Pancreas (tissue), 10 donors: ENCODE measurements at regions not wholly inside any gene's neighbourhood (a gene's known extent, or its start where the extent isn't known, plus 50 kb on each side); places are given as distances from the start of the nearest gene placed in this dataset.

ENCODE experiments used
- ATAC-seq, 4 donors: fragments of 200-7000 bp; cut with Tn5 transposase; one replicate each; pipeline versions ENCODE4 v1.8.0 to v1.9.1; 2020; ENCODE audit warnings: mild to moderate bottlenecking in 4 of 4, moderate library complexity in 4 of 4
- DNase-seq, 6 donors: peaks; one replicate each; pipeline ENCODE4 v3.0.0-alpha.2; 2020
- FAIRE-seq: peaks from 2 replicates; lab custom pipeline; 2012; peaks lifted over from hg19 to GRCh38; lab: Jason Lieb, UNC
- H3K27ac ChIP-seq, 4 donors: fragments of 200-600 bp; sonication (generic); 1 replicate in 3 of 4; 2 replicates in 1 of 4; pipeline versions ENCODE4 v1.5.0 to v1.8.0; 2020
- H3K27me3 ChIP-seq, 4 donors: fragments of 200-600 bp; one replicate each; pipeline ENCODE4 v1.8.0; 2021
- H3K36me3 ChIP-seq, 3 donors: fragments of 200-600 bp; sonication (generic) in 1 of 3; one replicate each; pipeline versions ENCODE4 v1.5.0 to v1.8.0; 2020 to 2021
- H3K4me1 ChIP-seq, 3 donors: fragments of 200-600 bp; one replicate each; pipeline ENCODE4 v1.8.0; 2021
- H3K4me3 ChIP-seq, 4 donors: fragments of 200-600 bp; sonication (generic) in 2 of 4; one replicate each; pipeline versions ENCODE4 v1.5.0 to v1.8.0; 2020 to 2021
- H3K9me3 ChIP-seq, 4 donors: fragments of 200-600 bp; one replicate each; pipeline ENCODE4 v1.8.0; 2021
- WGBS, 2 donors: extraction: QIAGEN DNeasy Blood & Tissue Kit; methylation state at CpG; one replicate each; pipeline ENCODE4 v1.1.7; 2013; 5-methylcytosine and 5-hydroxymethylcytosine counted together
- intact Hi-C, 3 donors: fragments of 100-400 bp; cut with DNase I; formaldehyde crosslinking; loops; one replicate each; pipeline versions ENCODE4 v1.11.1 to v1.14.2; 2022
- TF ChIP-seq, protein P1 (sequence below), 4 donors: fragments of 200-600 bp; sonication (generic) in 3 of 4; IDR thresholded peaks; one replicate each; pipeline versions ENCODE4 v1.5.0 to v1.8.0; 2021; ENCODE audit warnings: antibody characterized with exemption in 4 of 4
- donor health status: healthy with polysubstance abuse.
- donor health status: DM: no; HTN: no; CAD: no; lungs with moderate emphysema.
- donor health status: DM: no; HTN: no; CAD: no.
- donor health status: control.
- donor health status: control.
- donor health status: Bipolar disorder and iron deficiency.
- donor health status: DM: yes; HTN: yes; CAD: no.
- donor health status: DM: no; HTN: no; CAD: no.
- donor health status: DM: no; HTN: no; CAD: no.
- donor health status: DM: yes; HTN: yes; CAD: no.

DNA sequence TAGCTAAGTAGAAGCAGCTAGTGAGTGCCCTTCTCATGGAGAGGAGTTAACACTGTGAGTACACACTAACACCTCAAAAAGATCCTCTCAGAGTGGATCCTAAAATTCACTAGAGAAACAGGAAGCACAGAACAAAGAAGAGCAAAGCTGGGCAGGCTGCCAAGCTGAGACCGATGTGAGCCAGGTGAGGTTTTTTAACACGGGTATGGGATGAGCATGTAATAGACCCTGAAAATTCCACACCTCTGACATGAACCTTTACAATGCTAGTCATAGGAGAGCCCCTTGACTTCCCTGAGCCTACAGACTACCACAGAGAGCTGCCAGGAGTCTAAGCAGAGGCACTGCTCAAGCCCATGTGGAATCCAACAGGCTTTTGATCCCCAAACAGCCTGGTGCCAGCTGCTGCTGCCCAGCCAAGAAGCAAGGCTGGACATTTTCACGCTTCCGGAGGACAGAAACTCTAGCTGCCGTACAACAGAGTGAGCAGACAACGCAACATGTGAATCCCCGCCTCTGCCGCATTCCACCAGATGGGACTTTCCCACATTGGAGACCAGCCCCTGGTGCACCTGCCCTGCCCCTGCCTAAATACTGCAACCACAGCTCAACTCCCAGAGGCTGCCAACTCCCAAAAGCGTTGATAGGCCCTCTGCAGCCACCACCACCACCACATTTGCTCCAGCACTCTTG lies 280.8 kb downstream of the CDH10 start:
- H3K4me1 ChIP-seq: no peaks in the 10 kb centered on the region
- 49% methylated on average over 9 of the region's 9 CpGs for WGBS, 2 donors
- H3K4me3 ChIP-seq: no peak overlapping the region
- FAIRE-seq (no peak), DNase-seq (peak in 2 of 6 donors; percentile 39 to 54), ATAC-seq (no peak)
- H3K27me3 ChIP-seq: no peaks in the 10 kb centered on the region
- TF ChIP-seq, protein P1, sequence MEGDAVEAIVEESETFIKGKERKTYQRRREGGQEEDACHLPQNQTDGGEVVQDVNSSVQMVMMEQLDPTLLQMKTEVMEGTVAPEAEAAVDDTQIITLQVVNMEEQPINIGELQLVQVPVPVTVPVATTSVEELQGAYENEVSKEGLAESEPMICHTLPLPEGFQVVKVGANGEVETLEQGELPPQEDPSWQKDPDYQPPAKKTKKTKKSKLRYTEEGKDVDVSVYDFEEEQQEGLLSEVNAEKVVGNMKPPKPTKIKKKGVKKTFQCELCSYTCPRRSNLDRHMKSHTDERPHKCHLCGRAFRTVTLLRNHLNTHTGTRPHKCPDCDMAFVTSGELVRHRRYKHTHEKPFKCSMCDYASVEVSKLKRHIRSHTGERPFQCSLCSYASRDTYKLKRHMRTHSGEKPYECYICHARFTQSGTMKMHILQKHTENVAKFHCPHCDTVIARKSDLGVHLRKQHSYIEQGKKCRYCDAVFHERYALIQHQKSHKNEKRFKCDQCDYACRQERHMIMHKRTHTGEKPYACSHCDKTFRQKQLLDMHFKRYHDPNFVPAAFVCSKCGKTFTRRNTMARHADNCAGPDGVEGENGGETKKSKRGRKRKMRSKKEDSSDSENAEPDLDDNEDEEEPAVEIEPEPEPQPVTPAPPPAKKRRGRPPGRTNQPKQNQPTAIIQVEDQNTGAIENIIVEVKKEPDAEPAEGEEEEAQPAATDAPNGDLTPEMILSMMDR (IDR thresholded peaks at IDR 0.05): no peak
- intact Hi-C loops: no loop called here
- no peaks in the 10 kb centered on the region for H3K36me3 ChIP-seq
- H3K9me3 ChIP-seq: no peaks in the 10 kb centered on the region
- H3K27ac ChIP-seq: no peak overlapping the region

DNA sequence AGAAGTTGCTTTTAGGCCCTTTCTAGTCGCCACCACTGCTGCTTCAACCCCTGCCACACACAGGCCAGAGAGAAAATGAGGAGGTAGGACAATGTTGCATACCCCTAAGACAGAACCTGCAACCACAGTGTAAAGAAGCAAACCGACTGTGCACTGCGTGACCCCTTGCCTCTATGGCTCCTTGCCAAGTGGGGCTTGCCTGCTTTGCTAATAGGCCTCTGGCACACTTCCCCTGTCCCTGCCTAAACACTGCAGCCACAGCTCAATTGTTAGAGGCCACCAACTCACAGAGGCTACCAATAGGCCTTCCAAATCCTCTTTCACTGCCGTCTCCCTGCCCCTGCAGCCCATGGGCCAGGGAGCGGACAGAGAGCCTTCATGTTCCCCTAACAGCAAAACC lies 280.1 kb downstream of the CDH10 start:
- WGBS, 2 donors: 85 to 89% methylated on average over 5 of the region's 5 CpGs
- no peaks in the 10 kb centered on the region for H3K36me3 ChIP-seq
- FAIRE-seq (no peak), ATAC-seq (no peak), DNase-seq (peak in 2 of 6 donors; percentile 21 to 57)
- H3K9me3 ChIP-seq: no peaks in the 10 kb centered on the region
- no peak overlapping the region for H3K27ac ChIP-seq
- TF ChIP-seq, protein P1 (IDR thresholded peaks at IDR 0.05): no peak
- H3K4me3 ChIP-seq: no peak overlapping the region
- H3K27me3 ChIP-seq: no peaks in the 10 kb centered on the region
- intact Hi-C loops: no loop called here
- no peaks in the 10 kb centered on the region for H3K4me1 ChIP-seq

DNA sequence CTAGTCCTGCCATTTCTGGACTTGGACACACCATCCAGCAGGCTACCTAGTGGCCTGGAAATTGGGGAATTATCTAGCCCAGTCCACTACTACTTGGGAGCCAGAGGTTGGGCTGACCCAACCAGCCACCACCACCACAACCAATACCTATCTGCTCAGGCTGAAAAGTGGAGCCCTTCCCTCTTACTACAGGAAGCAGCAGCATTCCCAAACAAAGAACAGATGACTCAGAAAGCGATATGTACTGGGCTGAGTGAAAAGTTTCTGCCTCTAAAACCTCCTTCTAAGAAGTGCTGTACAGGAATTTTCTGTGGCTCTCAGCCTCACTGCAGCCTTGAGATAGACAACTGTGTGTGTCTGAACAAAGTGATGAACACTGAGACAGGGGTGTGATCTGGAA lies 279.4 kb downstream of the CDH10 start:
- DNase-seq (no peak), FAIRE-seq (no peak), ATAC-seq (no peak)
- H3K27ac ChIP-seq: no peak overlapping the region
- H3K36me3 ChIP-seq: no peaks in the 10 kb centered on the region
- intact Hi-C loops: no loop called here
- H3K4me1 ChIP-seq: no peaks in the 10 kb centered on the region
- TF ChIP-seq, protein P1 (IDR thresholded peaks at IDR 0.05): no peak
- 88 to 91% methylated on average over 1 of the region's 1 CpG for WGBS, 2 donors
- H3K4me3 ChIP-seq: no peak overlapping the region
- H3K27me3 ChIP-seq: no peaks in the 10 kb centered on the region
- H3K9me3 ChIP-seq: no peaks in the 10 kb centered on the region

DNA sequence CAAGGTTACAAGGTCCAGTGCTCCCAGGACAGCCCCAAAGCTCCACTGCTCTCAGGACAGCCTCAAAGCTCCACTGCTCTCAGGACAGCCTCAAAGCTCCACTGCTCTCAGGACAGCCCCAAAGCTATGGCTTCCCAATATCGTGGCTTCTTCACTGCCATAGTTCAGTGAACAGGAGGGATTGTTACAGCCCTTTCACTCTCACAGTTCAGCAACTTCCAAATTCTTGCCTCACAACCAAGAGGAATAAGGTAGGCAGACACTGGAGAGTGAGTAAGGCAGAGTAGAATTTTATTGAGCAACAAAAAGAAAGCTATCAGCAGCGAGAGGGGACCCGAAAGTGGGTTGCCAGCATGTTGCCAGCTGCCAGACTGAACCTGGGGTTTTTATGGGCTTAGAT lies 277.6 kb downstream of the CDH10 start:
- no peak overlapping the region for H3K27ac ChIP-seq
- no peak for FAIRE-seq
- H3K27me3 ChIP-seq: no peaks in the 10 kb centered on the region
- 69 to 88% methylated on average over 3 of the region's 3 CpGs for WGBS, 2 donors
- DNase-seq: no peak
- H3K36me3 ChIP-seq: no peaks in the 10 kb centered on the region
- no peak for ATAC-seq
- intact Hi-C loops: no loop called here
- no peaks in the 10 kb centered on the region for H3K4me1 ChIP-seq
- TF ChIP-seq, protein P1 (IDR thresholded peaks at IDR 0.05): no peak
- H3K9me3 ChIP-seq: no peaks in the 10 kb centered on the region
- no peak overlapping the region for H3K4me3 ChIP-seq

DNA sequence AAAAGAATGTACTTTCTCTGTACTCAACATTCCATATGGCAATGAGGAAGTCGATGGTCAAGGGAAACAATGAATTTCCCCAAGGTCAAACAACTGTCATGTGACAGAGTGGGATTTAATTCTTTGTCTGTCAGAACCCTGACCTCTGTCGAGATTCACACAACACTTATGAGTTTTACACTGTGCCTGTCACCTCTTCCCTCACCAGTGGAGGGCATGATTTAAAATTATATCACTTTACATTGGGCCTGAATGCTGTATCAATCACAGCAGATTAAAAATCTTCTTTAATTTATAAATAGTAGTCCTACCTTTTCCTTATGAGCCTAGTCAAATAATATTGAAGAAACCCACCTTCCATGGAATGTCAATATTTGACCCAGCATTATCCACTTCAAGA lies 276.7 kb downstream of the CDH10 start:
- Histone ChIP-seq H3K4me1 (no peaks in the 10 kb centered on the region), H3K9me3 (no peaks in the 10 kb centered on the region), H3K27ac (no peak overlapping the region), H3K36me3 (no peaks in the 10 kb centered on the region), H3K4me3 (no peak overlapping the region), H3K27me3 (no peaks in the 10 kb centered on the region)
- ATAC-seq (no peak), DNase-seq (no peak), FAIRE-seq (no peak)
- 31 to 40% methylated on average over 2 of the region's 2 CpGs for WGBS, 2 donors
- TF ChIP-seq, protein P1 (IDR thresholded peaks at IDR 0.05): no peak
- intact Hi-C loops: no loop called here
